ENCODE measurements at regions not wholly inside any gene's neighbourhood (a gene's known extent, or its start where the extent isn't known, plus 50 kb on each side); places are given as distances from the start of the nearest gene placed in this dataset.

- no peaks in the 10 kb centered on the region for H3K36me3 Mint-ChIP-seq (ENCODE audit: low read depth)
- intact Hi-C loops (cut with micrococcal nuclease) = no loop called here
- H3K9me3 Mint-ChIP-seq = no peaks in the 10 kb centered on the region
- H3K4me1 Mint-ChIP-seq = no peaks in the 10 kb centered on the region
- H3K27me3 Mint-ChIP-seq = peaks cover 22% of the 10 kb centered on the region
- H3K4me3 Mint-ChIP-seq = no peak overlapping the region
- DNase-seq = no peak
- H3K27ac Mint-ChIP-seq = no peak overlapping the region
Observed at GRCh38 chr3:124535306-124535705, 194.9 kb upstream of the UMPS start.

DNA sequence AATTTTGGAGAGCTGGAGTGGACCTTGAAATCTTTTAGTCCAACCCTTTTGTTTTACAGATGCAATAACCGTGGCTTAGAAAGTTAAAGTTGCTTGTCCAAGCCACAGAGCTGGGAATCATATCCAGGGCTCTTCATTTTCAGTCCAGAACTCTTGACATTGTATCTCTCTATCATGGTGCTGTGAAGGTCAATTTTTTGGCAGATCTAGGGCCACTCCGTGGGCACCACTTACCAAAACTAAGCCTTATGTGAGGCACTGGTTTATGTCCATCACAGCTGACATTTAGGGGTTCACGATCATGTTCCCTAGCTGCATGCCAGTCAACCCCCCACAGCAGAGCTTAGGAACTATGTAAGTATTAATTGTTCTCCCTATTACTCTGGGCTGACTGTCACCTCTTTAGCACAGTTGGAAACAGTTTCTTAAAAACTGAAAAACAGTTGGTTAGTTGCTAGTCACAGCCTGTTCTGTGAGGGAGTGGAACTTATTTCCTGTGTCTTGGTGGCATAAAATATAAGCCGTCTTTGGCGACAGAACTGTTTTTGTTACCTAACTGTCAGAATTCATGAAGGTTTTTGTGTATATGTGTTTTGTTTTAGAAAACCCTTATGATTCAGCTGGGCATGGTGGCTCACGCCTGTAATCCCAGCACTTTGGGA lies 189.6 kb upstream of the UMPS start:
- no peak overlapping the region for H3K4me3 Mint-ChIP-seq
- H3K36me3 Mint-ChIP-seq (ENCODE audit: low read depth) = no peaks in the 10 kb centered on the region
- intact Hi-C loops (cut with micrococcal nuclease) = no loop called here
- H3K4me1 Mint-ChIP-seq = no peaks in the 10 kb centered on the region
- DNase-seq = no peak
- H3K27me3 Mint-ChIP-seq = peaks cover 4% of the 10 kb centered on the region
- no peaks in the 10 kb centered on the region for H3K9me3 Mint-ChIP-seq
- no peak overlapping the region for H3K27ac Mint-ChIP-seq

DNA sequence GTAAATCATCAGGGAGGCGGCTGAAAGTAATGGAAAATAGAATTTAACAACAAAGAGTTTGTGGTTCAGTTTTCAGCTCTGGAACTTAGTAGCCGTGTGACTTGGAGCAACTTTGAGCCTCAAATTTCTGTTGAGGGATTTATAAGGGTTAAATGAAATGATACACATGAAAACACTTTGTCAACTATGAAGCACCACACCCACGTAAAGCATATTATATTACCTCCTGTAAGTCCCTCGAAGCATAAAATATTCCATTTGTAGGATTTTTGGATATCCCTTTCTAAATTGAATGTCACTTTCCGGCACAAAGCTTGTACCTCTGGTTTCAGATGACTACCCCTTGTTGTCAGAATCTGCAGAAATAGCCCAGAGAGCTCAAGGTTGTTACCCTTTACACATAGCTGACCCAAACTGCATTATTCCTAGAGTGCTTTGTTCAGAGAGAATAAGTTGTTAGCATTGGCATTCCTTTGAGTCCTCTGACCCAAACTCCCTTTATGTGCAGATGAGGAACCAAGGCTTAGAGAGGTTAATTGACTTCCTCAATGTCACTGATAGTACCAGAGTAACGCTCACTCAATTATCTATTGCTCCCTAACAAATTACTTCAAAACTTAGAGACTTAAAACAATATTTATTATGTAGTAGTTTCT lies 187.9 kb upstream of the UMPS start:
- H3K36me3 Mint-ChIP-seq (ENCODE audit: low read depth) = no peaks in the 10 kb centered on the region
- H3K9me3 Mint-ChIP-seq = no peaks in the 10 kb centered on the region
- H3K27me3 Mint-ChIP-seq = peaks cover 11% of the 10 kb centered on the region
- DNase-seq = no peak
- no peak overlapping the region for H3K4me3 Mint-ChIP-seq
- H3K27ac Mint-ChIP-seq = no peak overlapping the region
- intact Hi-C loops (cut with micrococcal nuclease) = no loop called here
- H3K4me1 Mint-ChIP-seq = no peaks in the 10 kb centered on the region

GRCh38 chr3:124545891-124546290 lies 184.4 kb upstream of the UMPS start:
- no peaks in the 10 kb centered on the region for H3K9me3 Mint-ChIP-seq
- H3K4me1 Mint-ChIP-seq = no peaks in the 10 kb centered on the region
- H3K27me3 Mint-ChIP-seq = peaks cover 26% of the 10 kb centered on the region
- intact Hi-C loops (cut with micrococcal nuclease) = no loop called here
- H3K27ac Mint-ChIP-seq = no peak overlapping the region
- H3K36me3 Mint-ChIP-seq (ENCODE audit: low read depth) = no peaks in the 10 kb centered on the region
- no peak for DNase-seq
- H3K4me3 Mint-ChIP-seq = no peak overlapping the region

- DNase-seq = no peak
- H3K27me3 Mint-ChIP-seq = peaks cover 47% of the 10 kb centered on the region
- H3K27ac Mint-ChIP-seq = no peak overlapping the region
- H3K36me3 Mint-ChIP-seq (ENCODE audit: low read depth) = no peaks in the 10 kb centered on the region
- H3K4me1 Mint-ChIP-seq = peaks cover 4% of the 10 kb centered on the region
- H3K9me3 Mint-ChIP-seq = no peaks in the 10 kb centered on the region
- H3K4me3 Mint-ChIP-seq = no peak overlapping the region
- intact Hi-C loops (cut with micrococcal nuclease) = loop anchor here (5.0 kb wide), 2 partner anchors 60 to 200 kb away; no protein-coding TSS in a partner anchor
Observed at GRCh38 chr3:124552224-124552623, 178.0 kb upstream of the UMPS start.

- no peak overlapping the region for H3K27ac Mint-ChIP-seq
- H3K4me3 Mint-ChIP-seq = no peak overlapping the region
- H3K27me3 Mint-ChIP-seq = peaks cover 52% of the 10 kb centered on the region
- DNase-seq = no peak
- peaks cover 4% of the 10 kb centered on the region for H3K4me1 Mint-ChIP-seq
- no peaks in the 10 kb centered on the region for H3K9me3 Mint-ChIP-seq
- H3K36me3 Mint-ChIP-seq (ENCODE audit: low read depth) = no peaks in the 10 kb centered on the region
- intact Hi-C loops (cut with micrococcal nuclease) = loop anchor here (5.0 kb wide), 2 partner anchors 61 to 201 kb away; no protein-coding TSS in a partner anchor
Observed at GRCh38 chr3:124553178-124553577, 177.1 kb upstream of the UMPS start.

GRCh38 chr3:124556636-124557035 lies 173.6 kb upstream of the UMPS start:
- H3K4me1 Mint-ChIP-seq = peaks cover 4% of the 10 kb centered on the region

DNA sequence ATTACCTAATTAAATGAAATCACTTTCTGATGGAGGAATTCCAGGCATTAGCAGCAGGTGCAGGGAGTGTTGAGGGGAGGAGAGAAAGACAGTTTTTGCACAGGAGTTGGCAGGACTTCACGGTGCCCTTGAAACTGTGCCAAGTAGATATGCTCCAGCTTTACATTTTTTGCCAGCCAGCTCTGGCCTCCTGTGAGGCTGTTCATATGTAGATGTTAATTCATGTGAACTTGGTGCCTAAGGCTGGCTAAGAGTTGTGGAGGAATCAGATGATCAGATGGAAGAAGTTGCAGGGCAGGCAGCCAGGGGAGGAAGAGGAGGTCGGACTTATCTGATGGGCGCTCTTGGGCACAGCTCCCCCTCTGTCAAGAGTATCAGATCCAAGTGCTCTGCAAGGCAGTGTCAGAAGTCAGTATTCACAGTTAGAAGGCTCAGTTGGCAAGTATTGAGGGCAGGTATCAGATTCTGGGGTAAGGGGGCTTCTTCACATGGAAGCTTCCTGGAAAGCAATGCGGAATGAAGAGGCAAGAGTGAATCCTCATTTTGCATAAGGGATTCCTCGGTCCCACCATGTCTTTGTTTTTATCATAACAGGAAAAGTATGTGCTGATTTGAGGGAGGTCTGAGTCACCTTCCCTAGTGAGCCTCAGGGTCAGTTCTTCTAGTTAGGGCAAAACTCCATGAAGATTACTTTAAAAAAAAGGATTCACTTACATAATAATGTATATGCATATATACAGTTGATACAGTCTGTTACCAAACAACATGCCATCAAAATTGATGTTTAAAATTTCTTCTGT lies 172.6 kb upstream of the UMPS start:
- no peak overlapping the region for H3K27ac Mint-ChIP-seq
- no peak overlapping the region for H3K4me3 Mint-ChIP-seq
- no peaks in the 10 kb centered on the region for H3K36me3 Mint-ChIP-seq (ENCODE audit: low read depth)
- intact Hi-C loops (cut with micrococcal nuclease) = no loop called here
- DNase-seq = no peak
- H3K27me3 Mint-ChIP-seq = peaks cover 53% of the 10 kb centered on the region
- peaks cover 4% of the 10 kb centered on the region for H3K4me1 Mint-ChIP-seq
- H3K9me3 Mint-ChIP-seq = no peaks in the 10 kb centered on the region

More at GRCh38 chr3:124556636-124557035, 173.6 kb upstream of the UMPS start:
- DNase-seq = no peak
- Mint-ChIP-seq H3K9me3 (no peaks in the 10 kb centered on the region), H3K27me3 (peaks cover 59% of the 10 kb centered on the region), H3K36me3 (ENCODE audit: low read depth) (no peaks in the 10 kb centered on the region), H3K4me3 (no peak overlapping the region), H3K27ac (no peak overlapping the region)
- intact Hi-C loops (cut with micrococcal nuclease) = no loop called here

GRCh38 chr3:124558991-124559845 lies 171.0 kb upstream of the UMPS start:
- intact Hi-C loops (cut with micrococcal nuclease) = no loop called here
- H3K27me3 Mint-ChIP-seq = peaks cover 48% of the 10 kb centered on the region

DNA sequence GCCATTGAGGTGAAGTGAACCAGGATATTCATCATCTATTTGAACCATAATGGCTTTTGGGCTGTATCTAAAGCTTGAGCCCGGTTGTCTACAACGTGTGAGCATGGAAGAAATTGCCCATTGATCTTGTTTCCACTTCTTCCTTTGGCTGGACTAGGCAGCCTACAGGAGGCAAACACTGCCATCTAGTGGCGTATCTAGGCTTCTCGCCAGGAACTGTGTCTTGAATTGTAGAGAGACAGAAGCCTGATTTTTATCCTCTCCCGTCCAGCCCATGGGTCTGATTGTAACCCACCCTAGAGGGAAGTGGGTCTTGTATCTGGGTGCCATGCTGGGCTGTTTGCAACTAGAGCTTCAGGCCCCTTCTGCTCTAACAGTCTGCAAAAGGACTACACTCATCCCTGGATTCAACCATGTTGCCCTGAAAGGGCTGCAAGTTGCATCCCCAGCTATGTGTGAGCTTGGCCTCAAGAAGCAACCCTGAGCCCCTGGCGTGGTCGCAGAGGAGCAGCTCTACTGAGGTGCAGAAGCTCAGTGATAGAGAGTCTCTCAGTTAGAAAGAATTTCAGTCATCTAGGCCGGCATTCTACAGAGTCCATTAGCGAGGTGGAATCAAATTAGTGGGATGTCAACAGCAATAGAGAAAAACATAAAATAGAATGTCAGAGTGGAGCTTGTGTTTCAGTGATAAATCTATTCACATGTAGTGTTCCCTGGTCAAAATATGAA lies 170.2 kb upstream of the UMPS start:
- Mint-ChIP-seq H3K27ac (no peak overlapping the region), H3K4me1 (no peaks in the 10 kb centered on the region), H3K4me3 (no peak overlapping the region), H3K36me3 (ENCODE audit: low read depth) (no peaks in the 10 kb centered on the region), H3K9me3 (no peaks in the 10 kb centered on the region), H3K27me3 (peaks cover 44% of the 10 kb centered on the region)
- DNase-seq = peak; percentile 88
- intact Hi-C loops (cut with micrococcal nuclease) = no loop called here

More at GRCh38 chr3:124558991-124559845, 171.0 kb upstream of the UMPS start:
- DNase-seq = no peak
- H3K4me1 Mint-ChIP-seq = no peaks in the 10 kb centered on the region
- no peak overlapping the region for H3K27ac Mint-ChIP-seq
- H3K4me3 Mint-ChIP-seq = no peak overlapping the region
- no peaks in the 10 kb centered on the region for H3K36me3 Mint-ChIP-seq (ENCODE audit: low read depth)
- H3K9me3 Mint-ChIP-seq = no peaks in the 10 kb centered on the region

- intact Hi-C loops (cut with micrococcal nuclease) = no loop called here
Observed at GRCh38 chr3:124560666-124561215, 169.5 kb upstream of the UMPS start.

GRCh38 chr3:124562769-124563168 lies 167.5 kb upstream of the UMPS start:
- intact Hi-C loops (cut with micrococcal nuclease) = no loop called here
- Mint-ChIP-seq H3K27me3 (peaks cover 42% of the 10 kb centered on the region), H3K4me3 (no peak overlapping the region), H3K9me3 (no peaks in the 10 kb centered on the region), H3K4me1 (no peaks in the 10 kb centered on the region), H3K36me3 (ENCODE audit: low read depth) (no peaks in the 10 kb centered on the region), H3K27ac (no peak overlapping the region)
- no peak for DNase-seq

More at GRCh38 chr3:124560666-124561215, 169.5 kb upstream of the UMPS start:
- Mint-ChIP-seq H3K4me3 (no peak overlapping the region), H3K9me3 (no peaks in the 10 kb centered on the region), H3K27ac (no peak overlapping the region), H3K36me3 (ENCODE audit: low read depth) (no peaks in the 10 kb centered on the region), H3K27me3 (peaks cover 45% of the 10 kb centered on the region), H3K4me1 (no peaks in the 10 kb centered on the region)
- no peak for DNase-seq

DNA sequence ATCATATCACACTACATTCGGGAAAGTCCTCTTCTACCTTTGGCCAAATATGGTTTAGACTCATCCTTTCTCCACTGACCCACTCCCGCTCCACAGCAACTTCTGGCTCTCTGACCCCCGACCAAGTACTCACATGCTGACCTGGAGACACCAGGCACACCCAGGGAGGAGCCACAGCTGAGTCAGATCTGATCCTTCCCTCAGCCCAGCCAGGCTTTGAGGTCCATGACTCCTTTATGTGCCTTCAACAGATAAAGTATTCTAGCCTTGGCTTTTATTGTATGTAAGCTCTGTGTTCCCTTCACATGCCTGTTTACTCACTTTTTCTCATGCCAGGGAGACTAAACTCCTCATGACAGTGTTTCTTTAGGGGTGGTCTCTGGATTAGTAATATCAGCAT lies 166.9 kb upstream of the UMPS start:
- no peaks in the 10 kb centered on the region for H3K4me1 Mint-ChIP-seq
- no peak overlapping the region for H3K4me3 Mint-ChIP-seq
- intact Hi-C loops (cut with micrococcal nuclease) = no loop called here
- peaks cover 45% of the 10 kb centered on the region for H3K27me3 Mint-ChIP-seq
- no peak for DNase-seq
- no peak overlapping the region for H3K27ac Mint-ChIP-seq
- H3K9me3 Mint-ChIP-seq = no peaks in the 10 kb centered on the region
- no peaks in the 10 kb centered on the region for H3K36me3 Mint-ChIP-seq (ENCODE audit: low read depth)

All from activated CD4-positive, alpha-beta T cell treated with anti-CD3 and anti-CD28 coated beads, Interleukin-2, amount 10 ng/mL, durations not matched to agents 24 days and 14 days (primary cell).